HepG2 (cell line): ENCODE measurements at regions not wholly inside any gene's neighbourhood (a gene's known extent, or its start where the extent isn't known, plus 50 kb on each side); places are given as distances from the start of the nearest gene placed in this dataset.

Experiments used
- HDAC6 ChIP-seq: fragments of 200-600 bp; sonication (generic); IDR thresholded peaks from 2 replicates; pipeline ENCODE4 v1.7.0; 2017; ENCODE audit warnings: mild to moderate bottlenecking, antibody characterized with exemption, low read length, low read depth
- KMT2B ChIP-seq: IDR thresholded peaks from 2 replicates; pipeline ENCODE4 v1.6.1; 2016; ENCODE audit warnings: missing genetic modification reagents, missing compliant biosample characterization
- MEF2D ChIP-seq: sonication (generic); formaldehyde crosslinking; IDR thresholded peaks from 2 replicates; pipeline ENCODE4 v1.5.1; 2020; ENCODE audit warnings: mild to moderate bottlenecking, missing genetic modification reagents
- small RNA-seq, 3 experiments: library from RNA; depleted of rRNA; stranded (forward); fragments of <200 nt; gene quantifications; one replicate each; pipeline ENCODE3, GENCODE V24; 2012; ENCODE audit warnings: low read depth in 2 of 3, low replicate concordance in 1 of 3; ENCODE audit not compliant: insufficient read length in 3 of 3, insufficient read depth in 2 of 3
- TF ChIP-seq, protein P1 (sequence below): sonication (generic); formaldehyde crosslinking; IDR thresholded peaks from 2 replicates; pipeline ENCODE4 v1.9.0; 2021; ENCODE audit warnings: missing genetic modification reagents, borderline replicate concordance

DNA sequence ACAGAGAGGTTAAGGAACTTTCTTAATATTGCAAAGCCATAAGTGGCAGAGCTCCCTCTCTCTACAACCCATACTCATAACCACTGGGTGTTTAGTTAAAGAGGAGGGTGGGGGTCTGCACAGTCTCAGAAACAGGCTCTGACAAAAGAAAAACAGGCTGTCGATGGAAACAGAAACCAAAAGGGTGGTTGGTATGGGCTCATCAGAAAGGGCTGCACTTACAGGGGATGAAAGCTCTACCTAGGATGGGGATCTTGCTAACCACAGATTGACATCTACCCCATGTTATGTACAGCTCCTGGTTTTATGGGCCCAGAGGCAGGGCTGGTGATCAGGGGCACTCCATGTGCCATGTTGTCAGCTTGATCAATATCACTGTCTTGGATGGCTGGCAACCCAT, 111.4 kb downstream of the CYLD start (continued):
- TF ChIP-seq, protein P1, sequence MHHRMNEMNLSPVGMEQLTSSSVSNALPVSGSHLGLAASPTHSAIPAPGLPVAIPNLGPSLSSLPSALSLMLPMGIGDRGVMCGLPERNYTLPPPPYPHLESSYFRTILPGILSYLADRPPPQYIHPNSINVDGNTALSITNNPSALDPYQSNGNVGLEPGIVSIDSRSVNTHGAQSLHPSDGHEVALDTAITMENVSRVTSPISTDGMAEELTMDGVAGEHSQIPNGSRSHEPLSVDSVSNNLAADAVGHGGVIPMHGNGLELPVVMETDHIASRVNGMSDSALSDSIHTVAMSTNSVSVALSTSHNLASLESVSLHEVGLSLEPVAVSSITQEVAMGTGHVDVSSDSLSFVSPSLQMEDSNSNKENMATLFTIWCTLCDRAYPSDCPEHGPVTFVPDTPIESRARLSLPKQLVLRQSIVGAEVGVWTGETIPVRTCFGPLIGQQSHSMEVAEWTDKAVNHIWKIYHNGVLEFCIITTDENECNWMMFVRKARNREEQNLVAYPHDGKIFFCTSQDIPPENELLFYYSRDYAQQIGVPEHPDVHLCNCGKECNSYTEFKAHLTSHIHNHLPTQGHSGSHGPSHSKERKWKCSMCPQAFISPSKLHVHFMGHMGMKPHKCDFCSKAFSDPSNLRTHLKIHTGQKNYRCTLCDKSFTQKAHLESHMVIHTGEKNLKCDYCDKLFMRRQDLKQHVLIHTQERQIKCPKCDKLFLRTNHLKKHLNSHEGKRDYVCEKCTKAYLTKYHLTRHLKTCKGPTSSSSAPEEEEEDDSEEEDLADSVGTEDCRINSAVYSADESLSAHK (CRISPR knock-in tag), result no peak
- TF ChIP-seq HDAC6, result no peak
- no peak for TF ChIP-seq KMT2B (CRISPR knock-in tag)
- TF ChIP-seq MEF2D (CRISPR knock-in tag), result no peak

Small RNAs in the stretch of these regions (small RNA-seq; reads per million reads assigned to genes)
- 1.6 to 61.9 (median 6.2) reads per million in 3 experiments for gene RNA5SP426
